DND-41 (cell line): ENCODE measurements at regions not wholly inside any gene's neighbourhood (a gene's known extent, or its start where the extent isn't known, plus 50 kb on each side); places are given as distances from the start of the nearest gene placed in this dataset.

Source experiments
- ATAC-seq: fragments of 200-7000 bp; cut with Tn5 transposase; 3 replicates; pipeline ENCODE4 v1.9.1; 2021; ENCODE audit warnings: low read depth; ENCODE audit not compliant: insufficient read depth
- DNase-seq: peaks from one replicate; pipeline ENCODE4 v3.0.0-alpha.2; 2020
- H2AFZ ChIP-seq: 2 replicates; pipeline ENCODE4 v1.6.0; 2012; ENCODE audit warnings: low read depth, low read length
- H3K27ac ChIP-seq: 2 replicates; pipeline ENCODE4 v1.5.1; 2012; ENCODE audit warnings: low read length, inconsistent platforms
- H3K27me3 ChIP-seq: fragments of 200-600 bp; sonication (generic); 2 replicates; pipeline ENCODE4 v1.6.0; 2012; ENCODE audit warnings: low read length, mild to moderate bottlenecking, inconsistent platforms; ENCODE audit not compliant: insufficient read depth, poor library complexity
- H3K36me3 ChIP-seq: 2 replicates; pipeline ENCODE4 v1.5.1; 2012; ENCODE audit warnings: low read length, inconsistent platforms; ENCODE audit not compliant: insufficient read depth
- H3K4me1 ChIP-seq: 2 replicates; pipeline ENCODE4 v1.5.1; 2012; ENCODE audit warnings: mild to moderate bottlenecking, low read length; ENCODE audit not compliant: insufficient read depth
- H3K4me2 ChIP-seq: 2 replicates; pipeline ENCODE4 v1.6.0; 2012; ENCODE audit warnings: mild to moderate bottlenecking, moderate library complexity, low read length, inconsistent platforms; ENCODE audit not compliant: insufficient read depth
- H3K4me3 ChIP-seq, 2 experiments: fragments of 200-600 bp in 1 of 2; shearing (Covaris generic) in 1 of 2; 2 replicates each; pipeline ENCODE4 v1.5.1; 2012 to 2016; ENCODE audit warnings: inconsistent platforms in 2 of 2, low read length in 2 of 2, mild to moderate bottlenecking in 2 of 2, low read depth in 1 of 2, moderate library complexity in 1 of 2
- H3K79me2 ChIP-seq: 2 replicates; pipeline ENCODE4 v1.6.0; 2012; ENCODE audit warnings: low read length, inconsistent platforms; ENCODE audit not compliant: insufficient read depth
- H3K9ac ChIP-seq: 2 replicates; pipeline ENCODE4 v1.6.0; 2012; ENCODE audit warnings: low read depth, mild to moderate bottlenecking, inconsistent platforms, low read length, moderate library complexity
- H3K9me3 ChIP-seq: 2 replicates; pipeline ENCODE4 v1.5.1; 2012; ENCODE audit warnings: low read length, moderate library complexity, mild to moderate bottlenecking, inconsistent platforms; ENCODE audit not compliant: insufficient read depth, severe bottlenecking
- H4K20me1 ChIP-seq: 2 replicates; pipeline ENCODE4 v1.6.0; 2012; ENCODE audit warnings: low read length; ENCODE audit not compliant: insufficient read depth
- EZH2 ChIP-seq: IDR thresholded peaks from 3 replicates; pipeline ENCODE4 v1.6.1; 2012; ENCODE audit warnings: borderline replicate concordance, low read depth, mild to moderate bottlenecking, moderate library complexity, low read length, inconsistent platforms; ENCODE audit not compliant: severe bottlenecking
- TF ChIP-seq, protein P1 (sequence below): IDR thresholded peaks from 2 replicates; pipeline ENCODE4 v1.5.1; 2012; ENCODE audit warnings: borderline replicate concordance, low read length, moderate library complexity, mild to moderate bottlenecking; ENCODE audit not compliant: poor library complexity, severe bottlenecking; ENCODE audit errors: extremely low read depth

- H3K79me2 ChIP-seq, result no peaks in the 10 kb centered on the region
- H3K4me1 ChIP-seq, result no peaks in the 10 kb centered on the region
- no peak overlapping the region for H3K27ac ChIP-seq
- TF ChIP-seq, protein P1, sequence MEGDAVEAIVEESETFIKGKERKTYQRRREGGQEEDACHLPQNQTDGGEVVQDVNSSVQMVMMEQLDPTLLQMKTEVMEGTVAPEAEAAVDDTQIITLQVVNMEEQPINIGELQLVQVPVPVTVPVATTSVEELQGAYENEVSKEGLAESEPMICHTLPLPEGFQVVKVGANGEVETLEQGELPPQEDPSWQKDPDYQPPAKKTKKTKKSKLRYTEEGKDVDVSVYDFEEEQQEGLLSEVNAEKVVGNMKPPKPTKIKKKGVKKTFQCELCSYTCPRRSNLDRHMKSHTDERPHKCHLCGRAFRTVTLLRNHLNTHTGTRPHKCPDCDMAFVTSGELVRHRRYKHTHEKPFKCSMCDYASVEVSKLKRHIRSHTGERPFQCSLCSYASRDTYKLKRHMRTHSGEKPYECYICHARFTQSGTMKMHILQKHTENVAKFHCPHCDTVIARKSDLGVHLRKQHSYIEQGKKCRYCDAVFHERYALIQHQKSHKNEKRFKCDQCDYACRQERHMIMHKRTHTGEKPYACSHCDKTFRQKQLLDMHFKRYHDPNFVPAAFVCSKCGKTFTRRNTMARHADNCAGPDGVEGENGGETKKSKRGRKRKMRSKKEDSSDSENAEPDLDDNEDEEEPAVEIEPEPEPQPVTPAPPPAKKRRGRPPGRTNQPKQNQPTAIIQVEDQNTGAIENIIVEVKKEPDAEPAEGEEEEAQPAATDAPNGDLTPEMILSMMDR, result no peak
- no peak for TF ChIP-seq EZH2
- ATAC-seq (no peak), DNase-seq (no peak)
- no peaks in the 10 kb centered on the region for H3K9me3 ChIP-seq
- H3K9ac ChIP-seq, result no peak overlapping the region
- H4K20me1 ChIP-seq, result no peaks in the 10 kb centered on the region
- no peak overlapping the region for H3K4me2 ChIP-seq
- no peaks in the 10 kb centered on the region for H3K36me3 ChIP-seq
- peaks cover 3% of the 10 kb centered on the region for H3K27me3 ChIP-seq
- H3K4me3 ChIP-seq, result no peak overlapping the region
- H2AFZ ChIP-seq, result no peak overlapping the region
These were observed 51.8 kb upstream of the NPAS2 start for GRCh38 chr2:100767810-100768806.
